Parathyroid adenoma (tissue), 2 donors: ENCODE measurements at regions not wholly inside any gene's neighbourhood (a gene's known extent, or its start where the extent isn't known, plus 50 kb on each side); places are given as distances from the start of the nearest gene placed in this dataset.

Experiments used
- H2AFZ ChIP-seq: fragments of 300-600 bp; sonication (generic); one replicate; pipeline ENCODE4 v1.7.0; 2017; ENCODE audit warnings: antibody characterized with exemption, mild to moderate bottlenecking
- H3K27ac ChIP-seq: fragments of 300-600 bp; sonication (generic); one replicate; pipeline ENCODE4 v1.7.0; 2017
- H3K27me3 ChIP-seq: fragments of 300-600 bp; sonication (generic); one replicate; pipeline ENCODE4 v1.7.0; 2017; ENCODE audit warnings: low read length; ENCODE audit not compliant: control insufficient read depth, insufficient read depth
- H3K36me3 ChIP-seq: fragments of 300-600 bp; sonication (generic); one replicate; pipeline ENCODE4 v1.7.0; 2017; ENCODE audit warnings: low read length; ENCODE audit not compliant: control insufficient read depth, insufficient read depth
- H3K4me1 ChIP-seq: fragments of 300-600 bp; sonication (generic); one replicate; pipeline ENCODE4 v1.7.0; 2017; ENCODE audit warnings: control low read depth
- H3K4me2 ChIP-seq: fragments of 300-600 bp; sonication (generic); one replicate; pipeline ENCODE4 v1.7.0; 2017; ENCODE audit warnings: low read length
- H3K4me3 ChIP-seq: fragments of 300-600 bp; sonication (generic); one replicate; pipeline ENCODE4 v1.7.0; 2017; ENCODE audit warnings: low read depth, low read length
- H3K79me2 ChIP-seq: fragments of 300-600 bp; sonication (generic); one replicate; pipeline ENCODE4 v1.7.0; 2017; ENCODE audit warnings: control low read depth
- H3K9ac ChIP-seq: fragments of 300-600 bp; sonication (generic); one replicate; pipeline ENCODE4 v1.7.0; 2017; ENCODE audit warnings: mild to moderate bottlenecking
- H3K9me3 ChIP-seq: fragments of 300-600 bp; sonication (generic); one replicate; pipeline ENCODE4 v1.7.0; 2017; ENCODE audit warnings: low read length; ENCODE audit not compliant: control insufficient read depth
- TF ChIP-seq, protein P1 (sequence below): fragments of 300-600 bp; sonication (generic); IDR thresholded peaks from one replicate; pipeline ENCODE4 v1.7.0; 2017; ENCODE audit warnings: antibody characterized with exemption, mild to moderate bottlenecking
- donor health status: primary hyperparathyroidism.

DNA sequence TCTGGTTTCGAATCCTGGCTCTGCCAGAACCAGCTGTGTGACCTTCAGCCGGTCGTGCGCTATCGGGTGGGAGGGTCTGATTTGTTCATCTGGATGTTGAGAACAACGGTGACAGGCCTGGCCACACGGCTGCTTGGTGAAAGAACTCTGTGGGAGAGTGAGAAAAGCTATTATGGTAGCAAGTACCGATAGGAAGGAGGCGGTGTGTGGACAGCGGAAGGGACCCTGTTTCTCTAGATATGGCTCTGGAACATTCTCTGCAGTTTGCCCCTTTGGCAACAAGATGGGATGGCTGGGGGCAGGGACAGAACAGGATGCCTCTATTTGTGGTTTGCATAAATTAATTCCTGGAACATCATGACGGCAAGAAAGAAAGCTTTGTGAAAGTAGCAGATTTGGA lies 347.3 kb downstream of the AACS start:
- H3K36me3 ChIP-seq = no peaks in the 10 kb centered on the region
- H3K4me1 ChIP-seq = no peaks in the 10 kb centered on the region
- TF ChIP-seq, protein P1, sequence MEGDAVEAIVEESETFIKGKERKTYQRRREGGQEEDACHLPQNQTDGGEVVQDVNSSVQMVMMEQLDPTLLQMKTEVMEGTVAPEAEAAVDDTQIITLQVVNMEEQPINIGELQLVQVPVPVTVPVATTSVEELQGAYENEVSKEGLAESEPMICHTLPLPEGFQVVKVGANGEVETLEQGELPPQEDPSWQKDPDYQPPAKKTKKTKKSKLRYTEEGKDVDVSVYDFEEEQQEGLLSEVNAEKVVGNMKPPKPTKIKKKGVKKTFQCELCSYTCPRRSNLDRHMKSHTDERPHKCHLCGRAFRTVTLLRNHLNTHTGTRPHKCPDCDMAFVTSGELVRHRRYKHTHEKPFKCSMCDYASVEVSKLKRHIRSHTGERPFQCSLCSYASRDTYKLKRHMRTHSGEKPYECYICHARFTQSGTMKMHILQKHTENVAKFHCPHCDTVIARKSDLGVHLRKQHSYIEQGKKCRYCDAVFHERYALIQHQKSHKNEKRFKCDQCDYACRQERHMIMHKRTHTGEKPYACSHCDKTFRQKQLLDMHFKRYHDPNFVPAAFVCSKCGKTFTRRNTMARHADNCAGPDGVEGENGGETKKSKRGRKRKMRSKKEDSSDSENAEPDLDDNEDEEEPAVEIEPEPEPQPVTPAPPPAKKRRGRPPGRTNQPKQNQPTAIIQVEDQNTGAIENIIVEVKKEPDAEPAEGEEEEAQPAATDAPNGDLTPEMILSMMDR = no peak
- H3K4me3 ChIP-seq = no peak overlapping the region
- no peaks in the 10 kb centered on the region for H3K27me3 ChIP-seq
- no peaks in the 10 kb centered on the region for H3K9me3 ChIP-seq
- no peak overlapping the region for H3K4me2 ChIP-seq
- H3K27ac ChIP-seq = no peak overlapping the region
- no peak overlapping the region for H2AFZ ChIP-seq
- H3K9ac ChIP-seq = no peak overlapping the region
- H3K79me2 ChIP-seq = no peaks in the 10 kb centered on the region

DNA sequence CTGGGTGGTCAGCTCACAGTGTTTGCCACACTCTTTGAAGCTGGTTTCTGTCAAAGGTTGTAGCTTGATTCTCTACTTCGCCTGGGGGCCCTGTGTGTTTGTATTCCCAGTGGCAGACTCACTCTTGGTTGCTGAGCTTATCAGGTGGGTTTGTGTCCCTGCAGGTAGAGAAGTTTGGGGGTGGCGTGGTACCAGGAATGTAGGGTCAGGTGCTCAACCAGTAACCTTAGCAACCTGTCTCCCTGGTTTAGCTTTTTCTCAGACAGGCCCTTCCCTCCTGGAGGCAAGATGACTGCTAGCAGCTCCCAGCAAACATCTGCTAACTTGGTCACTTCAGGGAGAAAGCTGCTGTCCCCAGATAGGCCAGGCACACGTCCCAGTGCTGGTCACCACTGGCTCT lies 352.2 kb downstream of the AACS start:
- no peaks in the 10 kb centered on the region for H3K79me2 ChIP-seq
- H3K4me2 ChIP-seq = no peak overlapping the region
- H3K4me3 ChIP-seq = no peak overlapping the region
- H3K36me3 ChIP-seq = no peaks in the 10 kb centered on the region
- TF ChIP-seq, protein P1 = no peak
- H3K9me3 ChIP-seq = no peaks in the 10 kb centered on the region
- H2AFZ ChIP-seq = no peak overlapping the region
- H3K27me3 ChIP-seq = no peaks in the 10 kb centered on the region
- H3K27ac ChIP-seq = no peak overlapping the region
- H3K9ac ChIP-seq = no peak overlapping the region
- no peaks in the 10 kb centered on the region for H3K4me1 ChIP-seq

DNA sequence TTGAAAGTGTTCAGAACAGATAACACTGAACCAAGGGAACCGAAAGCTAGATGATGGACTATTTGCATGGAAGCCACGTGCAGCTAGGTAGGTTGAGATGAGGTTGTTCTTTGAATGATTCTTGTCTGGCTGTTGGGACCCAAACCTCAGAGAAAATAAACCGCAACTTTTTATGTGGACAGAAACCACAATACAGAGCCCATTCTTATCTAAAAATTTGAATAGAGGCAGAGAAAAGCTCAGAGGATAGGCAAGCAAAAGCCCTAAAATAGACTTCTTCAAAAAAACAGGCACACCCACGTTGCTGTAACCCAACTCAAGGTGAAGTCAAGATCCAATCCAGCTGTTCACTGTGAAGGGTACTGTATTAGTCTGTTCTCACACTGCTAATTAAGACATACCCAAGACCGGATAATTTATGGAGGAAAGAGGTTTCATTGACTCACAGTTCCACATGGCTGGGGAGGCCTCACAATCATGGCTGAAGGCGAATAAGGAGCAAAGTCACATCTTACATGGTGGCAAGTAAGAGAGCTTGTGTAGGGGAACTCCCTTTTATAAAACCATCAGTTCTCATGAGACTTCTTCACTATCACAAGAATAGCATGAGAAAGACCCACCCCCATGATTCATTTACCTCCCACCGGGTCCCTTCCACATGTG lies 353.8 kb downstream of the AACS start:
- H3K4me3 ChIP-seq = no peak overlapping the region
- no peaks in the 10 kb centered on the region for H3K36me3 ChIP-seq
- H3K4me1 ChIP-seq = no peaks in the 10 kb centered on the region
- no peaks in the 10 kb centered on the region for H3K79me2 ChIP-seq
- no peak overlapping the region for H3K9ac ChIP-seq
- H2AFZ ChIP-seq = no peak overlapping the region
- no peak overlapping the region for H3K27ac ChIP-seq
- no peak overlapping the region for H3K4me2 ChIP-seq
- TF ChIP-seq, protein P1 = no peak
- H3K9me3 ChIP-seq = no peaks in the 10 kb centered on the region
- no peaks in the 10 kb centered on the region for H3K27me3 ChIP-seq

DNA sequence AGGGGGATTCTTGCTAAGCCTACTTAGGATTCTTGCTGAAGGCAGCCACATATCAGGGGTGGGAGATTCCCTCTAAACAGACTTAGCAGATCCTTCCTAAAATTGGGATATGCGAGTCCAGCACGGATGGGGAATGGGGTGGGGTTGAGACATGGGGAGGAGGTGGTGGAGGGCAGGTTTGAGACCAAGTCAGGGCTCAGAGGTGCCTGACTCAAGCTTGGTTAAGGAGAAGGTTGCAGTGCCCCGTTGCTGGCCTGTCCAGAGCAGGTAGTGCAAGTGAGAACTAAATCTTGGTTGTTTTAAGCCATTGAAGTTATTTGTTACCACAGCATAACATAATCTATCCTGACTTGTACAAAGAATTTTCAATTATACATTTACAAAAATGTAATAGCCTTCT lies 359.7 kb downstream of the AACS start:
- H2AFZ ChIP-seq = no peak overlapping the region
- H3K79me2 ChIP-seq = no peaks in the 10 kb centered on the region
- H3K27me3 ChIP-seq = no peaks in the 10 kb centered on the region
- H3K27ac ChIP-seq = no peak overlapping the region
- TF ChIP-seq, protein P1 = no peak
- H3K4me3 ChIP-seq = no peak overlapping the region
- H3K9me3 ChIP-seq = no peaks in the 10 kb centered on the region
- H3K4me1 ChIP-seq = no peaks in the 10 kb centered on the region
- no peak overlapping the region for H3K4me2 ChIP-seq
- H3K36me3 ChIP-seq = no peaks in the 10 kb centered on the region
- no peak overlapping the region for H3K9ac ChIP-seq

DNA sequence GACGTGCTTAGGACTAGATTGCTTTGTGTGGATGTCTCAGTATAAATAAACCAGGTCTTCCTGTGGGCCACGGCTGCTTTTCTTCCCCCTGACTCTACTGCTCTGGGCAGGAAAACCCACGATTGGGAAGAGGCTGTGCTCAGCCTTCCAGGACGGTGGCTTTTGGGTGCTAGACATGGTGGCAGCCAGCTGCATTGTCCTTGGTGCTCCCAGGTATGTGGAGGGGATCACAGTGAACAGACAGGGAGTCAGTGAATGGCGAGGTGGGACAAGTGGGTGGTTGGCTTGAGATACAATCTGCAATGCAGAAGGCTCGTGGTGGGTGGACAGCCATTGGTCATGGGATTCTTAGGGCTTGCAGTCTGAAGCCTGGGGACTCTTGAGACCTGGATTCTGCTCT lies 366.3 kb downstream of the AACS start:
- H3K9ac ChIP-seq = no peak overlapping the region
- no peak overlapping the region for H2AFZ ChIP-seq
- no peaks in the 10 kb centered on the region for H3K4me1 ChIP-seq
- no peaks in the 10 kb centered on the region for H3K27me3 ChIP-seq
- H3K4me2 ChIP-seq = no peak overlapping the region
- H3K9me3 ChIP-seq = no peaks in the 10 kb centered on the region
- H3K27ac ChIP-seq = no peak overlapping the region
- no peaks in the 10 kb centered on the region for H3K36me3 ChIP-seq
- TF ChIP-seq, protein P1 = no peak
- no peaks in the 10 kb centered on the region for H3K79me2 ChIP-seq
- H3K4me3 ChIP-seq = no peak overlapping the region
